HG03520 (cell line): ENCODE measurements at regions not wholly inside any gene's neighbourhood (a gene's known extent, or its start where the extent isn't known, plus 50 kb on each side); places are given as distances from the start of the nearest gene placed in this dataset.

Experiments used
- ATAC-seq: cut with Tn5 transposase; IDR thresholded peaks from one replicate; pipeline ENCODE4 v1.9.1; 2021; ENCODE audit warnings: mild to moderate bottlenecking, moderate library complexity; ENCODE audit not compliant: unreplicated experiment

DNA sequence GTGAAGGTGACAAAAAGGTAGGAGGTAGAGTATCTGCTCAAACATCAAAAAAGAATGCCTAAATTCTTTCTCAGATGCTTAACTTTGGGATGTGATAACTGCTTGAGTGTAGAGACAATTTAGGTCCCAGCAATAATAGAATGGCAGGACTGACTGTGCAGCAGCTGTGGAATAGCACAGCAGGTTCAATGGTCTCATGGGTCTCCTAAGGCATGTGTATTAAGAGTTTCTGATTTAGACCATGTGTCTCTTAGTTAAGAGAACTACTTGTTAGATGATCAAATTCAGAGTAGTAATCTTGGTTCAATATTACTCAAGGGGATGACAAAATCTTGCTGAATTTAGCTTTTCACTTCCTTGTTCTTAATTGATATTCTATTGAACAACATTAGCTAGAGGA is 72.0 kb downstream of the ALX1 start:
- ATAC-seq: no peak

DNA sequence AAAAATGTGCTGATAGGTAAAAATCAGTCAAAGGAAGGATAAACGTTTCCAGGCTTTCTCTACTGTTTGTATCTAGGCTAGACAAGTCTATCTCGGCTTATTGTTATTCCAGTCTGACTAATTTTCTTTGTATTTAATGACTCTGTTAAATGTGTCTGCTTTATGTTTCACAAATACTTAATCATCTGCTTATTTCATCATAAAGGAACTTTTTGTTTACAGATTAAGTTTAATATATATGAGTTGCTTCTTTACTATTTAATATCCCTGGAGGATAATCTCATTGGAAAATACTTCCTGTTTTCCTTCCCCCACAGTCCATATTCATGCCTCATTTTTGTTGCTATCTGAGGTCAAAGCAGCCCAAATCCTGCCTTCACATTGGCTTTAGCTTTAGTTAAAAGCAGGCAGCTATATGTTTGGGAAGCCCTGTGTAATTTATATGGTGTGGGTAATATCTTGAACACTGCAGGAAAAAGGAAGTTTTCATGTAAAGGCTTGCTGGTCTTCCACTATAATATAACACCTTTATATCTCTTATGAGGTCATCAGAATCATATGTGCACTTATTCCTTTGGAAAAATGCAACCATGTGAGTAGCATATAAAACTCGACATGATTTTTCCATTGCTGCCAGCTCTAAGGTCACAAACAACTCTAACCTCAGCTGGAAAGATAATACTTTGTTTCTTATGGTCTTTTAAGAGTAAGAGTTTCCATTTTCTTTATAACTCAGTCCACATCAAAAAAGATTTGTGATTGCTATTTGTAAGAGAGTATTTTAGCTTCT is 76.8 kb downstream of the ALX1 start:
- ATAC-seq: no peak

GRCh38 chr12:85357609-85358008 is 77.6 kb downstream of the ALX1 start:
- no peak for ATAC-seq

- no peak for ATAC-seq
These were observed 78.7 kb downstream of the ALX1 start for GRCh38 chr12:85358715-85359114.

DNA sequence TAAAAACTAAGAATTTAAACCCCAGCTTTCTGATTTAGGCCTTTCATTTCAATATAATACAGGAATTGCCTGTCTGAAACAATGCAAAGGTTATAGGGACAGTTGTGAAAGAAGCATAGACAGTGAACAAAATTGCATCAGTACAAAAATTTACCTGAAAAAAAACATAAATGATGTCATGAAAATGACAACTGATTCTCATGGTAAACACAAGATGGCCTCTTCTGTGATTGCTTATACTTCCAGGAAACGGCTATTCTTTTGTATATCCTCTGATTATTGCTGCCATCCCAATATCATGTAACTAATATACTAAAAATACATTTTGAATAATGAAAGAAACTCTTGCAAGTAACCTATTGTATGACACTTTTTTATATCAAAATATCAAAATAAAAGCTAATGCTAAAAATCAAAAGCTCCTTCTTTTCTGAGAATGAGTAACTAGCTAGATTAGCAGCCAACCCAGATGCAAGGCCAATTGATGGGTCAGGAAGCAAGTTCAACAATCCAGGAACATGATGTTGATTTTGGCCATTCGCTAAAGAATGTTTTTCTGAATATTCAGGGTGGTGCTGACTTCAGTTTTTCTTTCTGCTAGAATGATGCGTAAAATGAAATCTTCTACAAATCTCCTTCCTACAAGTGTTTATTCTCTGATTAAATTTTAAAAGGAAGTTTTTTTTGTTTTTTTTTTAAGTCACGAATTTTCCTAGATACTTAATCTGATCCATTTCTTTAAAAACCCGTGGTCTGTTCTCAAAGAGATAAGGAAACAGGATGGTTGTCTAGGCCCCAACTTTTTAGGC is 83.6 kb downstream of the ALX1 start:
- ATAC-seq: no peak

GRCh38 chr12:85367936-85368335 is 87.9 kb downstream of the ALX1 start:
- no peak for ATAC-seq

DNA sequence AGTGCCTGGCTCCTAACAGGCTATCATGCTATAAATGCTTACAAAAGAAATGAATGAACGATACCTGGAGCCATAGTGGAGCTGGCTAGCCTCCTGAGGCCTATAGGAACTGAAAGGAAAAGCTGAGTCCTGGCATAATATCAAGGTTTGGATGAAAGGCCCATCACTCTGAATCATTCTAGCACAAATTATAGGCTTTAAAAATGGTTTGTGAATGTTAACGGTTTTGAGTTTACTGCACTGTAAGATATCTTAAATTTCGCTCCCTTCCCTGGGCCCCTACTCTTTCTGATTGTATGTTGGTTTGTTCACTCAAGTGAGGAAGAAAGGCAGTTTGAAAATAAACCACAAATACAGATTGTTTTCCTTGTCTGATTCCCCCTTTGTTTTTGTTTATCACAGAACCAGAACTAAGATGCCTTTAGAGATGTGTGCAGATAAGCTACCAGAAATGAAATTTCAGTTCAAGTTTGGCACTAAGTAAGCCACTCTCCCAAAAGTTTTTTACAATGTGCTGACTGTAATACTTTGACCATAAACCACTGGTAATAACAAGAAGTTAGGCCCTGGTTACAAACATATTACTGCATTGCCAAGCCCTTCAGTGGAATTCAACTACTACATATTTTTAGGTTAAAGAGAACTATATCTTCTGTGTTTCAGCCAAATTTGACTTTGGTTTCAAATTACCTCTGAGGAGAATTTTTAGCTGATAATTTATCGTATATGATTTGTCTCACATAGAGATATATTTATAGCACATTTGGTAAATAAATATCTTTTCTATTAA is 89.5 kb downstream of the ALX1 start:
- no peak for ATAC-seq

DNA sequence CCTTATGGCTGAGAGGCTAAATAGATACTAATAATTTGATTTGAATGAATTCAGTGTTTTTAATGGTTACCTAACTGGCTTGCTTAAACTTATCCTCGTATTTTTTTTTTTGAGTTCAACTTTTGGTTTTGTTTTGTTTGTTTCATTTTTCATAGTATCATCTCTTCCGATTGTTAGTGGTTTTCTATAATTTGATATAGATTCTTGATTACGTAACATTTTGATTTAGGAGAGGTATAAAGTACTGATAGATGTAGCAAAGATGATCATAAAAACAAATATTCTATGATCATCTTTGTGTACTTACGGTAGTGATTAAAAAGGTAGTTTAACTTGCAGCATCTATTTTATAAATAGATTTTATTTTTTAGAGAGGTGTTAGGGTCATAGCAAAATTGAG is 93.0 kb downstream of the ALX1 start:
- no peak for ATAC-seq

DNA sequence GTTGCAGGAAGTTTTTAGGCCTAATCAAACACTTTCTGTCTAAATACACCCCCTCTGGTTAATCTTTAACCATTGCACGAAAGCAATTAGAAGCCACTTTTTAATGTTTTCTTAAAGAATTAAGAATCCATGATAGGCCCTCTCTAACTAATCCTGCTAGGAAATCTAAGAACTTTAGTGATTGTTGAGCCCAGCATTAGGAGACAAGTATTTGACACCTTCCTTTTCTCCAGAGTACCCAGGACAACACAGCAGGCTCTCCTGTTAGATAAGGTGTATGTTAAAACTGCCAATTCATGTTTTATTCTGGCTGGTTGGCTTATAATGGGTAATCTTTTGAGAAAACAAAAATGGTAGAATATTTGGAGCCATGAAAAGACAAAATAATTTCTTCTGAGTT is 95.0 kb downstream of the ALX1 start:
- no peak for ATAC-seq

DNA sequence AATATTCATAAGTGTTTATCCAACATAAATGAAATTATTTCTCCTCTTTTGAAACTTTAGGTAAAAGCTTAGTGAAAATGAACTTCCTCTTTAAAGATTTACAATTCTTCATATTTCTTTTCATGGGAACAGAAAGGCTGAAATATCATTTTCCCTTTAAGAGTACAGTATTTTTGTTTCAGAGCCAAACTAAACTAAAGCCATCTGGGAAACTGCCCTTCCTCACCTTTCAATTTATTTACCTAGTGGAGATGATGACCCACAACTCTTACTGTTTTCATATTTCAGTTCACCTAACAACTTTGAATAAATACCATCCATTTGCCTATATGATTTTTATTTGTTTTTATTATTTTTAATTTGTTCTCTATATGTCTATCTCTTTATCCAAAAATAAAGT is 105.4 kb downstream of the ALX1 start:
- ATAC-seq: no peak

DNA sequence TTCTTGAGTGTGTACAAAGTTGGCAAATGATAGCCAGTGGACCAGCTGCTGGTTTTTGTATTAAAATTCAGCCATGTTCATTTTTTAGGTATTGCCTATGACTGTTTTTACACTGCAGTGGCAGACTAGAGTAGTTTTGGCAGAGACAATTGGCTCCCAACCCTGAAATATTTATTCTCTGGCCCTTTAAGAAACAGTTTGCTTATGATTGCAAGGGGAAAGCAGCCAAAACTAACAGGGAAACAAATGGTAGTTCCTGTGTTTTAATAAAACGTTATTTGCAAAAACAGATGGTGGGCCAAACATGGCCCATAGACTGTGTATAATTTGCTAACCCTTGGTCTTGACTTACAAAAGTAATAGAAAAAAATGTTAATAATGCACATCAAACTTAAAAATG is 110.2 kb downstream of the ALX1 start:
- ATAC-seq: no peak

DNA sequence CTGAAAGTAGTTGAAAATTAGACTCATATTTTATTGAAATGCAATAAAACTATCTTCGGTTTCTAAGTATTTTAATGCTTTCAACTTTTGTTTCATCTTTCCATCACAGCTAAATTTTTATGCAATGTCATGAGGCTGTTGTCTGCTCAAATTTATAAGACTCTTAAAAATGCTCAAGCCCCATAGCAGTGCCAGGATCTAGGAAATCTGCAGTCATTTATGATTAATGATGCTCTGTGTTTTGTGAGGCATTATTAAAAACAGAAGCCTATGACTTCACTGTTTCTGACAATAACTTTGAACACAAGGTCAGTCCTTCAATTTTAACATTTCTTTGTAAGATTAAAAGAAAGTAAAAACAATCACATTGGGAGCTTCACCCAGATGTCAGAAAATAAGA is 112.5 kb downstream of the ALX1 start:
- ATAC-seq: no peak

DNA sequence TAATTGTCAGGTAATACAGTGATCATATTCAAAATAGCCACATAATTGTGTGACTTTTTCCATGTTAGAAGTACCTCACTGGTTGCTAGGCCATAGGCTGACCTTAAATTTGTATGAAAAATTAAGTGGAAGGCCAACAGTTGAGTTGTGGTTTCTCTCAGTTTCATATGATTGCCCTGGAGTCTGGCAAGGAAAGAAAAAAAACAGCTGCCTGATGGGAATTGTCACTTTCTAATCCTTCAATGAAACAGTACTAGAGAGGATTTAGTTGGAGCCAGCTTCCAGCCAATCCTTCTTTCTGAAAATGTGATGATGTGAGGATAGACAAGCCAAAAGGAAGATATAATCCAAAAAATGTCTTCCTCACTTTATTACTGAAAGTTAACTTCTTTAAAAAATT is 113.6 kb downstream of the ALX1 start:
- ATAC-seq: no peak

GRCh38 chr12:85394065-85394464 is 114.0 kb downstream of the ALX1 start:
- no peak for ATAC-seq

GRCh38 chr12:85394809-85395208 is 114.8 kb downstream of the ALX1 start:
- no peak for ATAC-seq

- no peak for ATAC-seq
These were observed 125.2 kb downstream of the ALX1 start for GRCh38 chr12:85405262-85405661.

- no peak for ATAC-seq
These were observed 125.9 kb downstream of the ALX1 start for GRCh38 chr12:85405781-85406522.

GRCh38 chr12:85413266-85413665 is 133.2 kb downstream of the ALX1 start:
- no peak for ATAC-seq

GRCh38 chr12:85422762-85423161 is 142.7 kb downstream of the ALX1 start:
- no peak for ATAC-seq

DNA sequence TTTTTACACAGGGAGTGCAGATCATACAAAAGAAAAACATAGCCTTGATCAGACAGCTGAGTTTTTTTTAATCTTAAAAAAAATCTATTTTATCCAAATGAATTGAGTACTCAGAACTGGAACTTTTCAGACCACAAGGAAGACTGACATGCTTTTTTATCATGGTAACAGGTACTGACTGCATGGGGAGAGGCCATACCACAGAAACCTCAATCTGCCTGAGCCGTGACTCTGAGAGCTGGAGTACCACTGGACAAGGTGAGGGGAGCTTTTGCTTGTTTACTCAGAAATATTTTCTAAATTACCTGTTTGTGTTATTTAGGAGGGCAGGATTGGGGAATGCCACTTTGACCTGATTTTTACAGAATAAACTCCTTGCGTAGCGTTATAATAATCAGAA is 143.9 kb downstream of the ALX1 start:
- ATAC-seq: peak; percentile 42
